ENCODE measurements at regions not wholly inside any gene's neighbourhood (a gene's known extent, or its start where the extent isn't known, plus 50 kb on each side); places are given as distances from the start of the nearest gene placed in this dataset.
A peak's percentile ranks its signal among the peaks of the same experiment; 100 is the strongest.
"Not testable (repeated sequence)": the region's sequence is repeated elsewhere in the genome, so short reads cannot be mapped to it uniquely, and the experiment has no call there.

DNA sequence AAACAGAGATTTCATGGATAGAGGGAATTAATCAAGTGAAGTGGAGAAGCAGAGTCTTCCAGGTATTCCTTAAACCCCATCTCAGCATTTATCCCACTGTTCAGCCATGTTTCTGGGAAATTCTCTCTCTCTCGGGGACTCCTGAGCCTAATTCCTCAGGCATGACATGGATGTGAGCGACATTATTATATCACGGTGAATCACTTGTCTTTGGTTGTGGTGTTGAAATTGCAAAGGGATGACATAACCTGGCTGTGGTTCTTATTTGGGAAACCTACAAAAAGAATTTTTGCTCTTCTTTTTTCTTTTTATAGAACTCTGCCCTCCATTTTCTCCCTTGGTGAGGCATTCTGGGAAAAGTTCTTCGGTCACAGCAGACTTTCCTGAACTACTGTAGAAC, 457.9 kb upstream of the PTGER4 start:
- no peak for DNase-seq

DNA sequence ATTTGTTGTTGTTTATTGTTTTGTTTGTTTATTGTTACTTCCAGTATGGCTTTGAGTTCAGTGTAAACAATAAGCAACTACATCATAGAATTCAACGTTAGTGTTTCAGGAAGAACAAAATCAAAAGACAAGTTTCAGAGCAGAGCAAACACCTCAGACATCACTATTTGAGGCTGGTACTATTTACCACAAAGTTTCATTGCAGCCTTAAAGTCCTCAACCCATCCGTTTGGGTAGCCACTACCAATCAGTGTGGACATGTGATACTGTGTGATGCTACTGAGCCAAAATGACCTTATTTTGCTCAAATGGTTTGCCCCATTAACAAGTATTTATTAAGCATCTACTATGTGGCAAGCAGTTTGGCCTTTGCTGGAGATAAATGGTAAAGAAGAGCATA, 458.5 kb upstream of the PTGER4 start:
- no peak for DNase-seq

DNA sequence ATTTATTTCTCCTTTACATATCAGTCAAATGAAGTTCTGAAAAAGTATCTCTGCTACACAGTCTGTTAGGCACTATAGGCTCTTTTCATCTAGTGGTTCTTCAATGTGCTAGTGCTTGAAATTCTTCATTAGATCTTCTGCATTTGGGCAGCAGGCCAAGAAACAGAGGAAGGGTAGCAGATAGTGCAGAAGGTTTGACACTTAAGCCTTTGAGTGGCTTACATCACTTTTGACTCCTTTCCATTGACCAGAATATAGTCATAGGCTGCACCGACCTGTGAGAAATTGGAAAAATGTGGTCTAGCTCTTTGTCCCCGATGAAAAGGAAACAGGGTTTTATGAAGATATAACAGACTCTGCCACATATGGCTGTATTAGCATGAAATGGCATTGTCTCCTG, 459.5 kb upstream of the PTGER4 start:
- DNase-seq: no peak

DNA sequence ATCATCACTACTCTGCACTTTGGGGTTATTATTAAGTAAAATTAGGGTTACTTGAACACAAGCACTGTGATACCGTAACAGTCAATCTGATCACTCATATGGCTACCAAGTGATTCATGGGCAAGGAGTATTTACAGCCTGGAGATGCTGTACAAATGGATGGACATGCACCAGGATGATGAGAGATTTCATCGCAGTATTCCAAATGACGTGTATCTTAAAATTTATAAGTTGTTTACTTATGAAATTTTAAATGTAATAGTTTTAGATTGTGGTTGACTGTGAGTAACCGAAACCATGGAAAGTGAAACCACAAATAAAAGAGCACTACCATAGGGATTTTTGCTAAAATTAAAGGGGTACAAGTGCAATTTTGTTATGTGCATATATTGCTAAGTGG, 462.2 kb upstream of the PTGER4 start:
- no peak for DNase-seq

DNA sequence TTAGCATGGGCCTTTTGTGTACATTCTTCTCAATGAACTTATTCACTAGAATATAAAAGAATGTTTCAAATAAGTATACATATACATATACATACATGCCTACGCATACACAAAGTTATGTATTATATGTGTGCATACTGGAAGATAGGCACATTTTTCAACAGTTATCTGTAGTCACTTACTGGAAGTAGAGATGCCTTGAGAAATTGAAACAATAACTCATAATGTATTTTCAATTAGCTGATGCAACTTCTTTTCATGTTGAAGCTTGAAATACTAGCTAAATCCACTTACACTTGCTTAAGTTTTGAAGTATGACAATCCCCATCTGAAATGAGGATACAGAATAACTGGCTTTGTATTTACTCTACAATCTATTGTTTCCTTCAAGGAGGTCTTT, 469.0 kb upstream of the PTGER4 start:
- DNase-seq: no peak

DNA sequence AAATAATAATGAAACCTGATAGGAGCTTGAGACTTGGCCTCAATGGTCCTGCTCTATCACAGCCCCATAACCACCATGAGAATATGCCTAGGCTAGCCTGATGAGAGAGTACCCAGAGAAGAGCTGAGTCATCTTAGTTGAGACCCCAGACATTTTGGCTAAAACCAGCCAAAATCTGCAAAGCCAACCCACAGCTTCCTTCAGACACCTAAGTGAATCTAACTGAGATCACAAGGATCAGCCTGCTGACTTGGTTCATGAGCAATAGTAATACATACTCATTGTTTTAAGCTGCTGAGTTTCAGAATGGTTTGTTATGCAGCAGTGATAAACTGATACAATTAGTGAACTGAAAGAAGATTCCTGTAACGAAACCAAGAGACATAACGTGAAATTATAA, 473.7 kb upstream of the PTGER4 start:
- DNase-seq: no peak

DNA sequence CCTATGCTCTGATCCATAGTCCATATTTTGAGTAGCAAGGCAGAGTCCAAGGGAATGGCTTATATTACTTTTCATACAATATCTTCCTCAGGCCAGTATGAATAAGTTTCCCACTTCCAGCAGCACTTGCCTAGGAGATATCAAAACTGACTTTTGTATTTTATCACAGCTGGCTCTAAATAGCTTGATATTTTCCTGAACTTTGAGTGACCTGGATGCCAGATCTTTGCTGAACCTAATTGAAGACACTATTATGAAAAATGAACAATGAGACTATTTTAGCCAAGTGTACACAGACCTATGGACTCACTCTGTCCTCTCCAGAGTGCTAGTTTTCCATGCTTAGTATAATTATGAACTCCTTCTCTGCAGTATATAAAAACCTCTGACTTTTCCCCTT, 475.6 kb upstream of the PTGER4 start:
- no peak for DNase-seq

- no peak for DNase-seq
Measured at GRCh38 chr5:40202814-40203440, 476.8 kb upstream of the PTGER4 start.

DNA sequence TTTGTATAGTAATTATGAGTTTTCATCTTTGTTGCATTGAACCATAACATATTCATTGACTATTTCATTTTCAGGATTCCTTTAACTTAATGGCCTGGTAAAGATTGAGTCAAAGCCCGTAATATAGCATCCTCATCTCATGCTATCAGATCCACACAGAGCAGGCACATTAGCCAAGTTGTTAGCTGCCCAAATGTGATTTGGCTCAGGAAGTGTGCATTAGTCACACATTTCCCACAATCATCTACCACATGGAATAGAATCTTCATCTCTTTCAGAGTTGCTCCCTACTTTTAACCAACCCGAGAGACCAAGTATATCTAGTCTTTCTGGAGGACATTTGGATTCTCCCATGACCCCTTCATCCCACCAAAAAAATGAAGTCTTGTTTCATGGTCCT, 481.0 kb upstream of the PTGER4 start:
- no peak for DNase-seq

GRCh38 chr5:40195574-40195973, 484.1 kb upstream of the PTGER4 start:
- DNase-seq: not testable (repeated sequence)

DNA sequence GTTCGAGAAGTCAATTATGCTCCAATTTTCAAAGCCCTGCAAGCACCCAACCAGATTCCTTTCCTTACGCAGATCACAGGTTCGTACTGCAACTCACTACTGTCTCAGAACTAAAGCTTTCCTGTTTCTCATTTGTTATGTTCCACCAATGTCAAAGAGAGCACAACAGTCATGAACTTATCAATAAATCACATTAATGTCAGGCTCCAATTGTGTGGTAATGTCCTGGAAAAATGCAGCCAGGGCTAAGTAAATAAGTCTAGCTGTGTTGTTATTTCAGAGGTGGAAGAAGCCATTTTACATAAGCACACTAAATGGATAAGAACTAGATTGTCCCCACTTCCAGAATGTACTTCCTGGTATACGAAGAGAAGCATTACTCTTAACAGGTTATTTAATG, 488.6 kb upstream of the PTGER4 start:
- DNase-seq: no peak

GRCh38 chr5:40172721-40173120, 507.0 kb upstream of the PTGER4 start:
- DNase-seq: no peak

- DNase-seq: no peak
Measured at GRCh38 chr5:40171971-40172370, 507.7 kb upstream of the PTGER4 start.

- DNase-seq: no peak
Measured at GRCh38 chr5:40167283-40167682, 512.4 kb upstream of the PTGER4 start.

DNA sequence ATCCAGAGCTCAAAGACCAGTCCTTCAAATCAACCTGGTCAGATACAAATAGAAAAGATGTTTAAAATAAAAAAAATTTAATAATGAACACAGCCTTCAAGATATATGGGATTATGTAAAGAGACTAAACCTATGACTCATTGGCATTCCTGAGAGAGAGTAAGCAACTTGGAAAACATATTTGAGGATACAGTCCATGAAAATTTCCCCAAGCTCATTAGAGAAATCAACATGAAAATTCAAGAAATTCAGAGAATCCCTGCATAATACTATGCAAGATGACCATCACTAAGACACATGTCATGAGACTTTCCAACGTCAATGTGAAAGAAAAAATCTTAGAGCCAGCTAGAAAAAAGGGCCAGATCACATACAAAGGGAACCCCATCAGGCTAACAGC, 512.9 kb upstream of the PTGER4 start:
- DNase-seq: no peak

- DNase-seq: peak in 3 of 4 experiments; percentile 24 to 38 (median 36)
Measured at GRCh38 chr5:40165789-40166728, 513.7 kb upstream of the PTGER4 start.

GRCh38 chr5:40165106-40165788, 514.5 kb upstream of the PTGER4 start:
- no peak for DNase-seq

DNA sequence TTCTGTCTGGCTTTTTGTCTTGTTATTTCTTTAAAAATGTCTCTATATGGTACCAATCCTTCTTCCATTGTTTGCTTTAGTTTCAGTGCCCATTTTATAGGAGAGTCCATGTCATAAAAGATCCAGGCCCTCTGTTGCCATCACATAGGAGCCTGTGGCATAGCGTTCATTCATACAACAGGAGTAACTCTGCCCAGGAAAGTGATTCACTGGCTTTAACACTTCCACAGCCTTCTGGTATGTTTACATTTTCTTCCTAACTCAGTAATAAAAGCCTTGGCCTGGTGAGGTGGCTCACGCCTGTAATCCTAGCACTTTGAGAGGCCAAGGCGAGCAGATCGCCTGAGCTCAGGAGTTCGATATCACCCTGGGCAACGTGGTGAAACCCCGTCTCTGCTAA, 519.3 kb upstream of the PTGER4 start:
- DNase-seq: no peak

DNA sequence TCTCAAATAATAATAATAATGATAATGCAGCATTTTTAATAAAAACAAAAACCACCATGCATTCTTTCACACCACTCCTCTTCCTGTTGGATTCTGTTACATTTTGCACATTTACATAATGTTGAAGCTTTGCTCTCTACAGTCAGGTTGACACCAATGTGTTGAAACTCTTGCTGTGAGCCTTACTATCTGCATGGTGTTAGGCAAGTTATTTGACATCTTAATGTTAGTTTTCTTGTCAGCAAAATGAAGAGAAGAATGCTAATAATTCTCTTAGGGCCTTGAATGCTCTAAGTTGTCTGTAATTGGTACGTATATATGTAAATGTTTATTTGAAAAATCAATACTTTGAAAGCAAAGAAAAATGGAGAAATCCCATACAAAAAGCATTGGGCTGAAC, 525.5 kb upstream of the PTGER4 start:
- DNase-seq: no peak

- peak in 2 of 4 experiments; percentile 2 to 7 for DNase-seq
Measured at GRCh38 chr5:40150896-40151295, 528.8 kb upstream of the PTGER4 start.

GRCh38 chr5:40141896-40142295, 537.8 kb upstream of the PTGER4 start:
- no peak for DNase-seq

GRCh38 chr5:40141418-40141817, 538.3 kb upstream of the PTGER4 start:
- DNase-seq: no peak

DNA sequence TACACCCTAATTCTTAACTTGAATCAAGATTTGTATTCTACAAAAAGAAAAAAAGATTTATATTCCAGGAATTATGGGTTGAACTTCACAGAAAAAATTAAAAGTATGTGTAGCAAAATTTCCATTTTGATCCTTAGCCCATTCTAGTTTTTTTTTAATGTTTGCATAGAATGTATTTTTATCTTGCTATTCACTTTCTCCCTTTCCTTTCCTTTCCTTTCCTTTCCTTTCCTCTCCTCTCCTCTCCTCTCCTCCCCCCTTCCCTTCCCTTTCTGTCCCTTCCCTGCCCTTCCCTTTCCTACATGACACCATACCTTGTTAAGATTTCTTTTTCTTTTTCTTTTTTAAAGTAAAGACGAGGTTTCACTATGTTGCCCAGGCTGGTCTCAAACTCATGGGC, 542.5 kb upstream of the PTGER4 start:
- no peak for DNase-seq

All from suppressor macrophage (primary cell).